ENCODE measurements at regions not wholly inside any gene's neighbourhood (a gene's known extent, or its start where the extent isn't known, plus 50 kb on each side); places are given as distances from the start of the nearest gene placed in this dataset.

- Mint-ChIP-seq H3K27me3 (ENCODE audit: low read depth in 3 of 3) (peaks cover 0 to 2% (median 0%) of the 10 kb centered on the region in 3 donors), H3K4me1 (no peaks in the 10 kb centered on the region)
Observed at GRCh38 chr18:6576718-6577375, 152.7 kb upstream of the ARHGAP28 start.

GRCh38 chr18:6578686-6579085 is 150.8 kb upstream of the ARHGAP28 start:
- Histone ChIP-seq H3K9ac (ENCODE audit: insufficient read depth, low read length, poor library complexity, severe bottlenecking) (no peak overlapping the region), H3K27ac (ENCODE audit: low read depth in 1 of 2, low read length in 2 of 2) (no peak overlapping the region), H3K36me3 (replicated peaks in 1 of 2; ENCODE audit: control insufficient read depth in 1 of 2, insufficient read depth in 2 of 2, low read length in 2 of 2) (no peaks in the 10 kb centered on the region), H3K27me3 (ENCODE audit: control insufficient read depth in 2 of 2, insufficient read depth in 2 of 2, low read length in 2 of 2) (no peaks in the 10 kb centered on the region), H3K4me1 (ENCODE audit: control insufficient read depth in 1 of 2, insufficient read depth in 2 of 2, low read length in 2 of 2) (no peaks in the 10 kb centered on the region), H2AFZ (ENCODE audit: insufficient read depth, low read depth, low read length, poor library complexity, severe bottlenecking) (no peak overlapping the region), H3K4me3 (replicated peaks in 1 of 3; ENCODE audit: low read depth in 2 of 3, low read length in 3 of 3) (no peak overlapping the region), H4K20me1 (ENCODE audit: insufficient read depth, low read length) (no peaks in the 10 kb centered on the region), H3K79me2 (ENCODE audit: insufficient read depth, low read length) (no peaks in the 10 kb centered on the region), H3K4me2 (replicated peaks; ENCODE audit: extremely low read depth, low read length, poor library complexity, severe bottlenecking) (no peak overlapping the region), H3K9me3 (replicated peaks in 1 of 2; ENCODE audit: control insufficient read depth in 1 of 2, insufficient read depth in 1 of 2, low read length in 2 of 2) (peaks cover 14 to 16% of the 10 kb centered on the region in 2 donors)
- H3K27me3 Mint-ChIP-seq (ENCODE audit: low read depth in 3 of 3), result peaks cover 0 to 2% (median 0%) of the 10 kb centered on the region in 3 donors
- H3K27ac Mint-ChIP-seq, result no peak overlapping the region
- 100% methylated on average over 1 of the region's 2 CpGs for WGBS (ENCODE audit: insufficient coverage)
- DNase-seq, result no peak
- no peaks in the 10 kb centered on the region for H3K4me1 Mint-ChIP-seq
- no peaks in the 10 kb centered on the region for H3K36me3 Mint-ChIP-seq
- intact Hi-C loops (cut with micrococcal nuclease), result no loop called here
- no peak for TF ChIP-seq CTCF (IDR thresholded peaks at IDR 0.05)
- H3K9me3 Mint-ChIP-seq, result peaks cover 7 to 22% (median 10%) of the 10 kb centered on the region in 7 donors
- no peak overlapping the region for H3K4me3 Mint-ChIP-seq

More at GRCh38 chr18:6576718-6577375, 152.7 kb upstream of the ARHGAP28 start:
- Histone ChIP-seq H3K36me3 (replicated peaks in 1 of 2; ENCODE audit: control insufficient read depth in 1 of 2, insufficient read depth in 2 of 2, low read length in 2 of 2) (no peaks in the 10 kb centered on the region), H3K27me3 (ENCODE audit: control insufficient read depth in 2 of 2, insufficient read depth in 2 of 2, low read length in 2 of 2) (no peaks in the 10 kb centered on the region), H3K9ac (ENCODE audit: insufficient read depth, low read length, poor library complexity, severe bottlenecking) (no peak overlapping the region), H3K79me2 (ENCODE audit: insufficient read depth, low read length) (no peaks in the 10 kb centered on the region), H3K4me1 (ENCODE audit: control insufficient read depth in 1 of 2, insufficient read depth in 2 of 2, low read length in 2 of 2) (no peaks in the 10 kb centered on the region), H3K4me2 (replicated peaks; ENCODE audit: extremely low read depth, low read length, poor library complexity, severe bottlenecking) (no peak overlapping the region), H4K20me1 (ENCODE audit: insufficient read depth, low read length) (no peaks in the 10 kb centered on the region), H3K9me3 (replicated peaks in 1 of 2; ENCODE audit: control insufficient read depth in 1 of 2, insufficient read depth in 1 of 2, low read length in 2 of 2) (peaks cover 1 to 2% of the 10 kb centered on the region in 2 donors), H3K27ac (ENCODE audit: low read depth in 1 of 2, low read length in 2 of 2) (no peak overlapping the region), H2AFZ (ENCODE audit: insufficient read depth, low read depth, low read length, poor library complexity, severe bottlenecking) (no peak overlapping the region), H3K4me3 (replicated peaks in 1 of 3; ENCODE audit: low read depth in 2 of 3, low read length in 3 of 3) (no peak overlapping the region)
- peaks cover 0 to 17% (median 5%) of the 10 kb centered on the region in 7 donors for H3K9me3 Mint-ChIP-seq
- no peaks in the 10 kb centered on the region for H3K36me3 Mint-ChIP-seq
- H3K27ac Mint-ChIP-seq, result no peak overlapping the region
- 100% methylated on average over 3 of the region's 5 CpGs for WGBS (ENCODE audit: insufficient coverage)
- no peak overlapping the region for H3K4me3 Mint-ChIP-seq
- DNase-seq, result no peak
- TF ChIP-seq CTCF (IDR thresholded peaks at IDR 0.05), result no peak
- intact Hi-C loops (cut with micrococcal nuclease), result no loop called here

Data from CD14-positive monocyte (primary cell).